ENCODE measurements at regions not wholly inside any gene's neighbourhood (a gene's known extent, or its start where the extent isn't known, plus 50 kb on each side); places are given as distances from the start of the nearest gene placed in this dataset.

DNA sequence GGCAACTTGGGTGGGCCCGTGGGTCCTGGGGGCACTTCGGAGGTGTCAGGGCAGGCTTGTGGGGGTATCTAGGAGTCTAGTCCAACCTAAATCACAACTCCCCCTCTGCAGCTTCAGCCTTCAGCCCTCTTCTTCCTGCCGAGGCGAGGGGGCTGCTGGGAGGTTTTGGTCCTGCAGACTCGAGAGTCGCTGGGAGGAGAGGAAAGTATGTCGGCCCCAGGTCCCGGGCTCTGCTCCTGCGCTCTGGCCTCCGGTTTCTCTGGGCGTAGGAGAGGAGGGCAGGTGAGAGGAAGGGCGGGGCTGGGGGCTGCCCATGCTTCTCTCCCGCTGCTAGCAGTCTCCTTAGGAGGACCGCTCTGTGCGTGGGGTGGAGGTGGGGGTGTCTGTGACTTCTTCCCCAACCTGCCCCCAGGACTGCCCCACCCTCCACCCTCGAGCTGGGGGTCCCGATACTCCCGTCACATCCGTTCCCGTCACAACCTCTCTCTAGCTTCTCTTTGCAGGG lies 139.8 kb upstream of the COL5A1 start:
- TF ChIP-seq, protein P1, sequence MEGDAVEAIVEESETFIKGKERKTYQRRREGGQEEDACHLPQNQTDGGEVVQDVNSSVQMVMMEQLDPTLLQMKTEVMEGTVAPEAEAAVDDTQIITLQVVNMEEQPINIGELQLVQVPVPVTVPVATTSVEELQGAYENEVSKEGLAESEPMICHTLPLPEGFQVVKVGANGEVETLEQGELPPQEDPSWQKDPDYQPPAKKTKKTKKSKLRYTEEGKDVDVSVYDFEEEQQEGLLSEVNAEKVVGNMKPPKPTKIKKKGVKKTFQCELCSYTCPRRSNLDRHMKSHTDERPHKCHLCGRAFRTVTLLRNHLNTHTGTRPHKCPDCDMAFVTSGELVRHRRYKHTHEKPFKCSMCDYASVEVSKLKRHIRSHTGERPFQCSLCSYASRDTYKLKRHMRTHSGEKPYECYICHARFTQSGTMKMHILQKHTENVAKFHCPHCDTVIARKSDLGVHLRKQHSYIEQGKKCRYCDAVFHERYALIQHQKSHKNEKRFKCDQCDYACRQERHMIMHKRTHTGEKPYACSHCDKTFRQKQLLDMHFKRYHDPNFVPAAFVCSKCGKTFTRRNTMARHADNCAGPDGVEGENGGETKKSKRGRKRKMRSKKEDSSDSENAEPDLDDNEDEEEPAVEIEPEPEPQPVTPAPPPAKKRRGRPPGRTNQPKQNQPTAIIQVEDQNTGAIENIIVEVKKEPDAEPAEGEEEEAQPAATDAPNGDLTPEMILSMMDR (IDR thresholded peaks at IDR 0.05; ENCODE audit: low read depth, low read length), result no peak
- H3K9me3 ChIP-seq (ENCODE audit: control insufficient read depth, insufficient read depth, low read length), result peaks cover 12% of the 10 kb centered on the region
- H3K27me3 ChIP-seq (ENCODE audit: control insufficient read depth, insufficient read depth, low read length), result peaks cover 13% of the 10 kb centered on the region
- ChIA-PET POLR2A (interaction anchor here (1.6 to 2.3 kb wide), 5 partner anchors 9 to 143 kb away, joined by 5 to 17 read pairs (median 12); partner anchors contain the start of gene COL5A1), CTCF (no interaction called here)
- no peak overlapping the region for H3K27ac ChIP-seq (ENCODE audit: low read depth, low read length)
- H3K4me3 ChIP-seq (ENCODE audit: low read depth, low read length), result no peak overlapping the region
- no peak for DNase-seq (ENCODE audit: low read depth, low spot score)

DNA sequence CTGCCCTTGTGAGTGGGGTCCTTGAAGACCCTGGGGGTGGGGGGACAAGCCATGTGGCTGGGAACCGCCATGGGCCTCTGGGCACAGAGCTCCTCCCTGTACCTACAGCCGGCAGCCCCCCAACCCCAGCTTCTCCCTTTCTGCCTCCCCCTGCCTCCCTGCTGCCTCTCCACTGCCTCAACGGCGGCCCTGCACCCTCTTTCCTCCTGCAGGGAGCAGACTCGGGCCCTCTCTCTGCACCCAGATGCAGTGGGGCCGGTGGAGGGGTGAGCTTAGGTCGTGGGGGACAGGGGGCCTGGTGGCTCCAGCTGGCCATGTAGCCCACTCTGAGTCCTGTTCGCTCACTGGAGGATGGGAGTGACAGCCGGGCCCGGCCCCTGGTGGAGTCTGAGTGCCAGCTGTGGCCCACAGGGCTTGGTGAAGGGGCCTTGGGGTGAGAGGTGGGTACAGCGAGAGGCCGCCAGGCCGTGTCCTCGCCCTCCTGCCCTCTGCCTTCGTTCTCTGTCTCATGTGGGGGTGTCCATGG lies 139.3 kb upstream of the COL5A1 start:
- DNase-seq (ENCODE audit: low read depth, low spot score), result no peak
- CTCF ChIA-PET, result no interaction called here
- TF ChIP-seq, protein P1 (IDR thresholded peaks at IDR 0.05; ENCODE audit: low read depth, low read length), result no peak
- Histone ChIP-seq H3K9me3 (ENCODE audit: control insufficient read depth, insufficient read depth, low read length) (peaks cover 12% of the 10 kb centered on the region), H3K27me3 (ENCODE audit: control insufficient read depth, insufficient read depth, low read length) (peaks cover 13% of the 10 kb centered on the region), H3K27ac (ENCODE audit: low read depth, low read length) (peak overlapping the region; percentile 93), H3K4me3 (ENCODE audit: low read depth, low read length) (no peak overlapping the region)
- POLR2A ChIA-PET, result interaction anchor here (0.9 to 2.3 kb wide), 11 partner anchors 10 to 168 kb away, joined by 3 to 17 read pairs (median 8); partner anchors contain the start of gene COL5A1

DNA sequence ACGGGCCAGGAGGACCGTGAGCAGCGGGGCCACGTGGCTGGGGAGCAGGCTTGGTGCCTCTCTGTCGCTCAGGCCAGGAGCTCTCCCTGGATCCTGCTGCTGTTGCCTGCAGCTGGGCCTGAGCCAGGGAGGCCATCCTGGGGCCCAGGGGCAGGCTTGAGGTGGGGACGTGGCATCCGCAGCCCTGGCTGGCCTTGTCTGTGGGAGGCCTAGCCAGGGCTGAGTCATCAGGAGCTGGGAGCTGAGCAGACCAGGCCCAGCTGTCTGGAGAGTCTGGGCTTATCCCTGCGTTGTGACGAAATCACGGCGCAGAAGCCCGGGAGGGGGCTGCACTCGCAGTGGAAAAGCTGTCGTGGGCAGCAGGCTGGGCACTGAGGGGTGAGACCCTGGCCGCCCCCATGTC lies 138.8 kb upstream of the COL5A1 start:
- Histone ChIP-seq H3K27me3 (ENCODE audit: control insufficient read depth, insufficient read depth, low read length) (peaks cover 13% of the 10 kb centered on the region), H3K27ac (ENCODE audit: low read depth, low read length) (peak overlapping the region; percentile 93), H3K4me3 (ENCODE audit: low read depth, low read length) (no peak overlapping the region), H3K9me3 (ENCODE audit: control insufficient read depth, insufficient read depth, low read length) (peaks cover 12% of the 10 kb centered on the region)
- peak; percentile 97 for DNase-seq (ENCODE audit: low read depth, low spot score)
- ChIA-PET POLR2A (interaction anchor here (0.8 to 2.3 kb wide), 15 partner anchors 10 to 167 kb away, joined by 3 to 17 read pairs (median 5); partner anchors contain the start of gene COL5A1), CTCF (no interaction called here)
- TF ChIP-seq, protein P1 (IDR thresholded peaks at IDR 0.05; ENCODE audit: low read depth, low read length), result peak; percentile 11; the same call in 1 of the 2 replicates

DNA sequence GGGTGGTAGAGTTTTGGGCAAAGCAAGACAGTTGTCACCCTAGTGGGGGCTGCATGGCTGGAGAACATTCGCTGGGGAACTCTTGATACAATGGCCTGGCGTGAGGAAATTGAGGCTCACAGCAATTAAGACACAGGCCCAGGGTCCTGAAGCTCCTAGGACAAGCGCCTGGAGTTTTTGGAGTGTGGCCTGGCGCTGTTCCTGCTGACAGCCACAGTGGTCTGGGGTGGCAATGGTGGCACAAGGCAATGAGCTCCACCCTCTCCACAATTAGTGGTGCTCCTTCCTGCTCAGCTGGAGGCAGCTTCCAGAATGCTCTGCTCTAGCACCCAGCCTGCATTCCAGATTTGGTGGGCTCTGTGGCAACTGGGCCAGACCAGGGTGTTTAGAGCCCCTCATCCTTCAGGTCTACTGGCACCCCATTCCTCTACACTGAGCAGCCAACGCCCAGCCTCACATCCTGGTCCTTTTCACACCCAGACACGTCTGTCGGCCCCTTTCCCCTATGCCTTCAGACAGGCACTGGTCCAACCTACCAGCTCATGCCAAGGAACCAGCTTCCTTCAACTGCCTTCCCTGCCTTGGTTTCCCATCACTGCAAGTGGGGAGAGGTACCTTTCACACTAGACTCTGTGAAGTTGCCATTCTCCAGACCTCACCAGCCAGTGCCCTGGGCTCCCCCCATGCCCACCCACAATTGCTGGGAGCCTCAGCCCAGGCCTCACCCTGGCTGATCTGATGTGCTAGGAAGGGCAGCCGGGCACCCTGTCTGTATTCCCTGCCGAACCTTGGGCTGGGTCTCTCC lies 138.1 kb upstream of the COL5A1 start:
- TF ChIP-seq, protein P1 (IDR thresholded peaks at IDR 0.05; ENCODE audit: low read depth, low read length), result no peak
- no peak for DNase-seq (ENCODE audit: low read depth, low spot score)
- POLR2A ChIA-PET, result interaction anchor here (0.7 to 2.3 kb wide), 16 partner anchors 11 to 167 kb away, joined by 3 to 17 read pairs (median 4); partner anchors contain the start of gene COL5A1
- H3K27me3 ChIP-seq (ENCODE audit: control insufficient read depth, insufficient read depth, low read length), result peaks cover 13% of the 10 kb centered on the region
- H3K4me3 ChIP-seq (ENCODE audit: low read depth, low read length), result no peak overlapping the region
- peaks cover 12% of the 10 kb centered on the region for H3K9me3 ChIP-seq (ENCODE audit: control insufficient read depth, insufficient read depth, low read length)
- CTCF ChIA-PET, result no interaction called here
- H3K27ac ChIP-seq (ENCODE audit: low read depth, low read length), result peak overlapping the region; percentile 93

DNA sequence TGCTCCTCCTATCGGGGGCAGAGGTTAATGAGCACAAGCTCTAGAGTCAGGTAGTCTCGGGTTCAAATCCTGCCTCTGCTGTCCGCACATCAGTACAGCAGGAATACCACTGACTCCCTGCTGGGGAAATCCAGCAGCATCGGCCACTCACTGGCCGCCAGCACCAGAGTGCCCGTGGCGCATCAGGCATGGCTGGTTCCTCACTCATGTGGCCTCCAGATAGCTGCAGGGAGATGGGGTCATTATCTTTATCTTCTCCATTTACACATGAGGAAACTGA lies 137.6 kb upstream of the COL5A1 start:
- CTCF ChIA-PET, result no interaction called here

More for the DNA sequence above, 137.6 kb upstream of the COL5A1 start:
- Histone ChIP-seq H3K27ac (ENCODE audit: low read depth, low read length) (no peak overlapping the region), H3K9me3 (ENCODE audit: control insufficient read depth, insufficient read depth, low read length) (peaks cover 12% of the 10 kb centered on the region), H3K27me3 (ENCODE audit: control insufficient read depth, insufficient read depth, low read length) (peaks cover 13% of the 10 kb centered on the region), H3K4me3 (ENCODE audit: low read depth, low read length) (no peak overlapping the region)
- TF ChIP-seq, protein P1 (IDR thresholded peaks at IDR 0.05; ENCODE audit: low read depth, low read length), result no peak
- POLR2A ChIA-PET, result no interaction called here
- no peak for DNase-seq (ENCODE audit: low read depth, low spot score)

Measured in AG04450 (cell line).